K562 (cell line): ENCODE measurements at regions not wholly inside any gene's neighbourhood (a gene's known extent, or its start where the extent isn't known, plus 50 kb on each side); places are given as distances from the start of the nearest gene placed in this dataset.
"Not testable (repeated sequence)": the region's sequence is repeated elsewhere in the genome, so short reads cannot be mapped to it uniquely, and the experiment has no call there.

Source experiments
- ATAC-seq: fragments of 200-7000 bp; cut with Tn5 transposase; 3 replicates; pipeline ENCODE4 v1.9.1; 2020; ENCODE audit warnings: moderate library complexity
- BruUV-seq: library from RNA; stranded (reverse); fragments of 400-500 nt; replicated peaks from 2 replicates; lab custom pipeline; 2021; lab: Mats Ljungman, UMichigan
- CTCF ChIA-PET: fragments of 300-600 bp; formaldehyde crosslinking; extraction: SDS; loops from one replicate; lab custom pipeline; 2021; ENCODE audit warnings: low intra/inter-chr PET ratio; lab: Yijun Ruan, JAX
- POLR2A ChIA-PET: fragments of 300-600, 350-650 bp; sonication (Branson Sonifier 250); formaldehyde crosslinking; extraction: SDS; loops from one replicate; lab custom pipeline; 2021; ENCODE audit warnings: antibody characterized with exemption, inconsistent platforms; lab: Yijun Ruan, JAX
- DNase-seq, 4 experiments: peaks; one replicate each; pipeline versions ENCODE4 v3.0.0 to v3.0.0-alpha.2; 2011 to 2018; ENCODE audit warnings: low spot score in 3 of 4, mixed read lengths in 3 of 4; ENCODE audit errors: extremely low read depth in 1 of 4
- FAIRE-seq: peaks from 2 replicates; lab custom pipeline; 2011; peaks lifted over from hg19 to GRCh38; lab: Jason Lieb, UNC
- H2AFZ ChIP-seq: 2 replicates; pipeline ENCODE4 v1.6.0; 2011; ENCODE audit warnings: low read depth, low read length, control low read depth, inconsistent platforms
- H3K27ac ChIP-seq: fragments of 200-600 bp; 3 replicates; pipeline ENCODE4 v1.8.0; 2011; ENCODE audit warnings: low read depth, mild to moderate bottlenecking, control low read depth, inconsistent platforms, low read length, moderate library complexity, mixed read lengths; ENCODE audit errors: extremely low read depth
- H3K27me3 ChIP-seq, 2 experiments: fragments of 300-600 bp in 1 of 2; 2 replicates in 1 of 2; 3 replicates in 1 of 2; pipeline versions ENCODE4 v1.6.0 to v1.8.0; 2011; ENCODE audit warnings: inconsistent platforms in 2 of 2, low read length in 2 of 2, mild to moderate bottlenecking in 1 of 2, mixed read lengths in 1 of 2, moderate library complexity in 1 of 2; ENCODE audit not compliant: control insufficient read depth in 2 of 2, insufficient read depth in 2 of 2
- H3K36me3 ChIP-seq: fragments of 300-600 bp; 3 replicates; pipeline ENCODE4 v1.8.0; 2011; ENCODE audit warnings: mild to moderate bottlenecking, low read length, inconsistent platforms; ENCODE audit not compliant: control insufficient read depth, insufficient read depth
- H3K4me1 ChIP-seq, 2 experiments: fragments of 200-600 bp in 1 of 2; replicated peaks in 1 of 2; 2 replicates in 1 of 2; 3 replicates in 1 of 2; pipeline versions ENCODE4 v1.5.1 to v1.8.0; 2011; ENCODE audit warnings: inconsistent platforms in 2 of 2, low read length in 2 of 2, mild to moderate bottlenecking in 1 of 2, mixed read lengths in 1 of 2, moderate library complexity in 1 of 2; ENCODE audit not compliant: control insufficient read depth in 2 of 2, insufficient read depth in 2 of 2
- H3K4me2 ChIP-seq: 2 replicates; pipeline ENCODE4 v1.6.1; 2011; ENCODE audit warnings: low read length, control low read depth, inconsistent platforms, mixed read lengths; ENCODE audit not compliant: insufficient read depth
- H3K4me3 ChIP-seq: fragments of 200-600 bp; sonication (generic), shearing (Covaris generic); 2 replicates; pipeline ENCODE4 v1.5.1; 2016; ENCODE audit warnings: control low read depth, inconsistent platforms
- H3K79me2 ChIP-seq: fragments of 200-600 bp; 3 replicates; pipeline ENCODE4 v1.8.0; 2011; ENCODE audit warnings: low read length, inconsistent platforms; ENCODE audit not compliant: control insufficient read depth, insufficient read depth
- H3K9ac ChIP-seq, 2 experiments: 2 replicates each; pipeline versions ENCODE4 v1.6.0 to v1.6.1; 2011; ENCODE audit warnings: low read depth in 2 of 2, low read length in 2 of 2, control low read depth in 1 of 2, inconsistent platforms in 1 of 2, mild to moderate bottlenecking in 1 of 2, mixed read lengths in 1 of 2; ENCODE audit not compliant: insufficient read depth in 1 of 2
- H3K9me1 ChIP-seq: one replicate; pipeline ENCODE4 v1.6.0; 2011; ENCODE audit warnings: inconsistent platforms, mild to moderate bottlenecking, low read length, moderate library complexity; ENCODE audit not compliant: control insufficient read depth, insufficient read depth
- H3K9me3 ChIP-seq: replicated peaks from 2 replicates; pipeline ENCODE4 v1.5.1; 2011; ENCODE audit warnings: low read depth, low read length, inconsistent platforms; ENCODE audit not compliant: control insufficient read depth, insufficient read depth
- H4K20me1 ChIP-seq: replicated peaks from 2 replicates; pipeline ENCODE4 v1.6.1; 2011; ENCODE audit warnings: low read length, inconsistent platforms, mixed read lengths; ENCODE audit not compliant: control insufficient read depth, insufficient read depth
- ZBTB17 ChIP-seq: fragments of 450-650 bp; formaldehyde crosslinking; IDR thresholded peaks from 2 replicates; pipeline ENCODE4 v1.4.0; 2020; ENCODE audit warnings: mild to moderate bottlenecking
- WGBS: fragments of 100-300 bp; shearing (Covaris generic); methylation state at CpG from one replicate; pipeline ENCODE4 v1.1.6; 2016; ENCODE audit warnings: low coverage, mixed read lengths; ENCODE audit not compliant: insufficient coverage; ENCODE audit errors: missing lambda C conversion rate; 5-methylcytosine and 5-hydroxymethylcytosine counted together
- in situ Hi-C: fragments of 300-500 bp; cut with MboI; formaldehyde crosslinking; loops from 4 replicates; pipeline ENCODE4 v1.15.0; 2018; ENCODE audit warnings: inconsistent platforms, mixed read lengths
- intact Hi-C: fragments of 100-400 bp; cut with micrococcal nuclease; formaldehyde crosslinking; loops from 2 replicates; pipeline ENCODE4 v1.14.2; 2022

- no peak overlapping the region for H3K4me3 ChIP-seq
- H3K9me3 ChIP-seq = no peaks in the 10 kb centered on the region
- H3K27me3 ChIP-seq = no peaks in the 10 kb centered on the region
- POLR2A ChIA-PET = no interaction called here
- no peak for TF ChIP-seq ZBTB17 (CRISPR knock-in tag)
- TF ChIP-seq, all 486 proteins: peak for 0
- Histone ChIP-seq H3K36me3 (no peaks in the 10 kb centered on the region), H3K27ac (no peak overlapping the region), H3K9me1 (no peaks in the 10 kb centered on the region), H2AFZ (no peak overlapping the region), H3K4me2 (no peak overlapping the region), H4K20me1 (no peaks in the 10 kb centered on the region), H3K79me2 (no peaks in the 10 kb centered on the region), H3K4me1 (no peaks in the 10 kb centered on the region), H3K9ac (no peak overlapping the region)
- WGBS = 6% methylated on average over 8 of the region's 8 CpGs
- CTCF ChIA-PET = no interaction called here
- ATAC-seq = no peak
- no peak for FAIRE-seq
- in situ Hi-C loops (no loop called here), intact Hi-C loops (no loop called here)
- BruUV-seq = no TSS peak
- no peak for DNase-seq
Measured at GRCh38 chr7:52547308-52547910, 488.0 kb upstream of the POM121L12 start.

- H3K79me2 ChIP-seq, H3K27me3 ChIP-seq, BruUV-seq, FAIRE-seq, in situ Hi-C loops, H3K27ac ChIP-seq, DNase-seq, H3K4me1 ChIP-seq, H3K9me1 ChIP-seq, H4K20me1 ChIP-seq, H2AFZ ChIP-seq, H3K4me2 ChIP-seq, H3K9ac ChIP-seq, H3K36me3 ChIP-seq, intact Hi-C loops, ATAC-seq, H3K4me3 ChIP-seq, CTCF ChIA-PET, H3K9me3 ChIP-seq, POLR2A ChIA-PET: not testable (repeated sequence)
- WGBS = 0% methylated on average over 4 of the region's 5 CpGs
Measured at GRCh38 chr7:52541198-52541765, 494.2 kb upstream of the POM121L12 start.
